HCT116 (cell line): ENCODE measurements at regions not wholly inside any gene's neighbourhood (a gene's known extent, or its start where the extent isn't known, plus 50 kb on each side); places are given as distances from the start of the nearest gene placed in this dataset.

Experiments
- ATF3 ChIP-seq: IDR thresholded peaks from 2 replicates; pipeline ENCODE4 v1.6.1; 2012
- CTCF ChIP-seq, 3 experiments: fragments of 200-600 bp in 1 of 3; sonication (generic) in 1 of 3; IDR thresholded peaks in 2 of 3; conservative IDR thresholded peaks in 1 of 3; 2 replicates each; pipeline ENCODE4 v1.5.1; 2012 to 2017; ENCODE audit warnings: low read depth in 2 of 3, low read length in 2 of 3, antibody characterized with exemption in 1 of 3, borderline replicate concordance in 1 of 3, control low read depth in 1 of 3, mild to moderate bottlenecking in 1 of 3, mixed read lengths in 1 of 3, mixed run types in 1 of 3, moderate library complexity in 1 of 3; ENCODE audit not compliant: insufficient read depth in 1 of 3
- EZH2 ChIP-seq: fragments of 200-600 bp; sonication (generic); IDR thresholded peaks from 2 replicates; pipeline ENCODE4 v1.6.1; 2017; ENCODE audit warnings: antibody characterized with exemption, mixed run types
- JUND ChIP-seq: IDR thresholded peaks from 2 replicates; pipeline ENCODE4 v1.6.1; 2012
- MAX ChIP-seq: IDR thresholded peaks from 2 replicates; pipeline ENCODE4 v1.6.1; 2012
- POLR2A ChIP-seq: IDR thresholded peaks from 2 replicates; pipeline ENCODE4 v1.7.0; 2011; ENCODE audit warnings: borderline replicate concordance; ENCODE audit not compliant: insufficient read depth, insufficient read length; ENCODE audit errors: extremely low read depth
- POLR2AphosphoS5 ChIP-seq: IDR thresholded peaks from 2 replicates; pipeline ENCODE4 v1.6.1; 2011; ENCODE audit warnings: mild to moderate bottlenecking, low read depth, low read length, moderate library complexity
- REST ChIP-seq: IDR thresholded peaks from 2 replicates; pipeline ENCODE4 v1.6.1; 2012; ENCODE audit warnings: low read depth
- SRF ChIP-seq: IDR thresholded peaks from 2 replicates; pipeline ENCODE4 v1.6.1; 2012; ENCODE audit warnings: low read depth
- ZBTB33 ChIP-seq: IDR thresholded peaks from 2 replicates; pipeline ENCODE4 v1.6.1; 2011; ENCODE audit warnings: mild to moderate bottlenecking, low read length, moderate library complexity; ENCODE audit not compliant: insufficient replicate concordance; ENCODE audit errors: extremely low read depth
- ZFX ChIP-seq: fragments of 450-650 bp; IDR thresholded peaks from 2 replicates; pipeline ENCODE4 v1.6.1; 2017

DNA sequence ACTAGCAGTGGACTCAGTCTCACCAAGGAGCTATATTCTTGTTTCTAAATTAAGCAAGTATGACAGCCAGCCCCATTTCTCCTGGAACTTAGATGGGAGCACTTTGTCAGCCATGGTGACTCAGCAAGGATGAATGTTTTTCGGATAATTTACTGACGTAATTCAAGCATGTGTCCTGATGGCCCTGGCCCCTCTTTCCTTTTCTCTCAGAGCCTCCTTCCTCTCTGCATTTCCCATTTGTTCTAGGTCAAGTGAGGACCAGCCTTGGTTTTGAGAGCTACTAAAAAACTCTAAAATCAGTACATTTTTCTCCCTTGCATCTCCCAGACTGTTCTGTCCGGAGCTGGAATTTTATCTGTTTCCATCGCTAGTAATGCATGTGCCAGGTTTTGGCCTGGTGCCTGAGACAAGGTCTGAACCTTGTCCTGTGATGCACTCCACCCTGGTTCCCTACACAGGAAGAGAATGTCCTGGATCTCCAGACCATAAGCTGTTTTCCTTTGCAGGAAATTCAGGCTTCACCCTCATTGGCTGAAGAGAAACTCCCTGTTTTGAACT lies 256.6 kb upstream of the ROPN1 start:
- no peak for TF ChIP-seq ATF3
- TF ChIP-seq CTCF (IDR thresholded peaks at IDR 0.05 in 2 of 3, conservative IDR thresholded peaks at IDR 0.05 in 1 of 3; ENCODE audit: borderline replicate concordance in 1 of 3, insufficient read depth in 1 of 3, low read depth in 2 of 3, low read length in 2 of 3), result no peak
- no peak for TF ChIP-seq POLR2AphosphoS5
- no peak for TF ChIP-seq SRF
- TF ChIP-seq ZBTB33, result no peak
- TF ChIP-seq POLR2A, result no peak
- TF ChIP-seq EZH2, result no peak
- no peak for TF ChIP-seq MAX
- TF ChIP-seq REST, result no peak
- no peak for TF ChIP-seq ZFX
- TF ChIP-seq JUND, result no peak
